GM19023 (cell line): ENCODE measurements at regions not wholly inside any gene's neighbourhood (a gene's known extent, or its start where the extent isn't known, plus 50 kb on each side); places are given as distances from the start of the nearest gene placed in this dataset.
"Not testable (repeated sequence)": the region's sequence is repeated elsewhere in the genome, so short reads cannot be mapped to it uniquely, and the experiment has no call there.

Experiments
- ATAC-seq: cut with Tn5 transposase; IDR thresholded peaks from one replicate; pipeline ENCODE4 v1.9.1; 2021; ENCODE audit warnings: mild to moderate bottlenecking, moderate library complexity; ENCODE audit not compliant: unreplicated experiment

- no peak for ATAC-seq
These were observed 82.8 kb upstream of the PARP8 start for GRCh38 chr5:50583621-50584020.

GRCh38 chr5:50588471-50588870 is 78.0 kb upstream of the PARP8 start:
- not testable (repeated sequence) for ATAC-seq

- ATAC-seq = not testable (repeated sequence)
These were observed 75.8 kb upstream of the PARP8 start for GRCh38 chr5:50590444-50591189.

- not testable (repeated sequence) for ATAC-seq
These were observed 75.1 kb upstream of the PARP8 start for GRCh38 chr5:50591338-50591737.

- ATAC-seq = no peak
These were observed 72.8 kb upstream of the PARP8 start for GRCh38 chr5:50593681-50594080.

- no peak for ATAC-seq
These were observed 71.2 kb upstream of the PARP8 start for GRCh38 chr5:50595199-50595598.

GRCh38 chr5:50601576-50601975 is 64.9 kb upstream of the PARP8 start:
- not testable (repeated sequence) for ATAC-seq

GRCh38 chr5:50606179-50606578 is 60.3 kb upstream of the PARP8 start:
- no peak for ATAC-seq

- ATAC-seq = not testable (repeated sequence)
These were observed 59.0 kb upstream of the PARP8 start for GRCh38 chr5:50607456-50607855.

- not testable (repeated sequence) for ATAC-seq
These were observed 58.3 kb upstream of the PARP8 start for GRCh38 chr5:50607953-50608705.

GRCh38 chr5:50613057-50613456 is 53.4 kb upstream of the PARP8 start:
- not testable (repeated sequence) for ATAC-seq
